PC-9 (cell line): ENCODE measurements at regions not wholly inside any gene's neighbourhood (a gene's known extent, or its start where the extent isn't known, plus 50 kb on each side); places are given as distances from the start of the nearest gene placed in this dataset.

Source experiments
- BruUV-seq: library from RNA; stranded (reverse); fragments of 400-500 nt; replicated peaks from 2 replicates; lab custom pipeline; 2021; lab: Mats Ljungman, UMichigan
- CTCF ChIA-PET: fragments of 300-600 bp; sonication (Branson Sonifier 250); formaldehyde crosslinking; loops from one replicate; lab custom pipeline; 2022; ENCODE audit warnings: antibody characterized with exemption; lab: Charles Lee
- POLR2A ChIA-PET: fragments of 300-600 bp; sonication (Branson Sonifier 250); formaldehyde crosslinking; loops from one replicate; lab custom pipeline; 2022; ENCODE audit warnings: antibody characterized with exemption; ENCODE audit not compliant: unreplicated experiment; lab: Charles Lee
- DNase-seq, 2 experiments: peaks; one replicate each; pipeline versions ENCODE4 v3.0.0 to v3.0.0-alpha.2; 2015 to 2022; ENCODE audit warnings: mixed read lengths in 1 of 2
- H2AFZ ChIP-seq: fragments of 200-600 bp; sonication (generic); 2 replicates; pipeline ENCODE4 v1.8.1; 2017; ENCODE audit warnings: antibody characterized with exemption
- H3F3A ChIP-seq: fragments of 200-600 bp; sonication (generic); 2 replicates; pipeline ENCODE4 v1.8.1; 2017; ENCODE audit warnings: antibody characterized with exemption, mild to moderate bottlenecking, low read depth; ENCODE audit not compliant: insufficient read depth
- H3K27ac ChIP-seq: fragments of 200-600 bp; sonication (generic); 2 replicates; pipeline ENCODE4 v1.6.1; 2016; ENCODE audit warnings: mixed run types
- H3K27me3 ChIP-seq: fragments of 200-600 bp; sonication (generic); 2 replicates; pipeline ENCODE4 v1.6.1; 2016; ENCODE audit warnings: low read depth, mixed run types; ENCODE audit not compliant: insufficient read depth
- H3K36me3 ChIP-seq: fragments of 200-600 bp; sonication (generic); 2 replicates; pipeline ENCODE4 v1.6.1; 2016; ENCODE audit warnings: low read depth, mixed run types
- H3K4me1 ChIP-seq: fragments of 200-600 bp; sonication (generic); replicated peaks from 2 replicates; pipeline ENCODE4 v1.6.1; 2016; ENCODE audit warnings: mixed run types; ENCODE audit not compliant: insufficient read depth
- H3K4me2 ChIP-seq: fragments of 200-600 bp; sonication (generic); 2 replicates; pipeline ENCODE4 v1.6.1; 2017; ENCODE audit warnings: mixed run types
- H3K4me3 ChIP-seq: fragments of 200-600 bp; sonication (generic); 2 replicates; pipeline ENCODE4 v1.6.1; 2016; ENCODE audit warnings: mixed run types
- H3K79me2 ChIP-seq: fragments of 200-600 bp; sonication (generic); 2 replicates; pipeline ENCODE4 v1.6.1; 2017; ENCODE audit warnings: low read depth, mixed run types
- H3K9me2 ChIP-seq: fragments of 200-600 bp; sonication (generic); 2 replicates; pipeline ENCODE4 v1.8.1; 2017; ENCODE audit warnings: mild to moderate bottlenecking; ENCODE audit not compliant: insufficient read depth
- H3K9me3 ChIP-seq: fragments of 200-600 bp; sonication (generic); 2 replicates; pipeline ENCODE4 v1.8.1; 2016; ENCODE audit warnings: low read depth; ENCODE audit not compliant: insufficient read depth
- H4K20me1 ChIP-seq: fragments of 200-600 bp; sonication (generic); 2 replicates; pipeline ENCODE4 v1.8.1; 2017; ENCODE audit not compliant: insufficient read depth
- CTCF ChIP-seq: fragments of 200-600 bp; sonication (generic); conservative IDR thresholded peaks from 2 replicates; pipeline ENCODE4 v1.6.1; 2017; ENCODE audit warnings: mixed run types, antibody characterized with exemption, mild to moderate bottlenecking, moderate library complexity
- EZH2 ChIP-seq: fragments of 200-600 bp; sonication (generic); IDR thresholded peaks from 2 replicates; pipeline ENCODE4 v1.8.0; 2017; ENCODE audit warnings: antibody characterized with exemption, low read depth
- intact Hi-C: fragments of 100-400 bp; cut with micrococcal nuclease; formaldehyde crosslinking; loops from one replicate; pipeline ENCODE4 v1.10.0; 2022; ENCODE audit not compliant: unreplicated experiment

DNA sequence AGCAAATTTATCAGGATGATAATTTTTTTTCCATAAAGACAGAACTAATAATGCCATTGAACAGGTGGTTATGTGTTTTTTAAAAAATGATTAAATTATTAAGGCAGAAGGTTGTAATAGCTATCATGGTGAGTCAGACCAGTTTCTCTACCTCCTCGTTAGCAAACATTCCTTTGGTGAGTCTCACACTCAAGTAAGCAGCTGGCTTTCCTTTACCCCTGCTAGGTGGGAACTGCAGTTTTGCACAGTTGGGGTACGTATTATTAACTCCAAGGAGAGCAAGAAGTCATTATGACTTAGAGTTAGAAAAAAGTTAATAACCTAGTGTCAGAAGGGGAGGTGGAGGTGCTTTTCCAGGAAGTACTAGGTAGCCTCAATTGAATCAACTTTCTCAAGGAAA lies 165.3 kb downstream of the SNAPC1 start:
- H2AFZ ChIP-seq = peak overlapping the region; percentile 76
- H3K4me1 ChIP-seq = peaks cover 47% of the 10 kb centered on the region
- CTCF ChIA-PET = interaction anchor here (0.7 kb wide), 1 partner anchor 70 kb away, joined by 4 read pairs; no protein-coding TSS in a partner anchor
- peak overlapping the region; percentile 94 for H3K27ac ChIP-seq
- H3F3A ChIP-seq = peaks cover 24% of the 10 kb centered on the region
- H3K79me2 ChIP-seq = peaks cover 24% of the 10 kb centered on the region
- peak overlapping the region; percentile 80 for H3K4me2 ChIP-seq
- TF ChIP-seq EZH2 = no peak
- no peak for TF ChIP-seq CTCF
- no TSS peak for BruUV-seq
- DNase-seq = peak; percentile 55 to 98
- H3K4me3 ChIP-seq = peak overlapping the region; percentile 47
- POLR2A ChIA-PET = interaction anchor here (0.7 kb wide), 2 partner anchors 232 to 258 kb away, joined by 4 read pairs; partner anchors contain the start of gene HIF1A
- no peaks in the 10 kb centered on the region for H3K27me3 ChIP-seq
- no peaks in the 10 kb centered on the region for H3K36me3 ChIP-seq
- no peaks in the 10 kb centered on the region for H4K20me1 ChIP-seq
- peaks cover 6% of the 10 kb centered on the region; the same call in 1 of the 2 replicates for H3K9me3 ChIP-seq
- no peaks in the 10 kb centered on the region for H3K9me2 ChIP-seq
- intact Hi-C loops = loop anchor here (5.0 to 10.0 kb wide), 2 partner anchors 175 to 197 kb away; no protein-coding TSS in a partner anchor

DNA sequence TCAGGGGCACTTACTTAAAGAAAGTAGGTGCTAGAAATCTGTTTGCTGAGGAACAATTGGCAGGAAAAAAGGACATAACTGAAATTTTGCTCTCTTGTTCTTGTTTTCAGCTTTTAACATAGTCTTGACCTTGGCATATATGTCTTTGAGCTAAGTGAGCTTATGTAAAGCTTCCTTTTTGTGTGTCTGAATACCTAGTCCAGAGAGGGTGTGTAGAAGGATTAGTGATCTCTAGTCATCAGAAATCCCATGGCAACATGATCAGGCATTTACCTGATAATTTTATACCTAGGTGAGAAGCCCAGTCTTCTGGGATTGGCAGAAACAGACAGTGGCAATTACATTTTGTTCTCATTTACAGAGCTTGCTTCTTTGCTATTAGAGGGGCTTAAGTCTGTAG lies 166.1 kb downstream of the SNAPC1 start:
- Histone ChIP-seq H3K27ac (peak overlapping the region; percentile 94), H3K4me3 (peak overlapping the region; percentile 47)
- no TSS peak for BruUV-seq

DNA sequence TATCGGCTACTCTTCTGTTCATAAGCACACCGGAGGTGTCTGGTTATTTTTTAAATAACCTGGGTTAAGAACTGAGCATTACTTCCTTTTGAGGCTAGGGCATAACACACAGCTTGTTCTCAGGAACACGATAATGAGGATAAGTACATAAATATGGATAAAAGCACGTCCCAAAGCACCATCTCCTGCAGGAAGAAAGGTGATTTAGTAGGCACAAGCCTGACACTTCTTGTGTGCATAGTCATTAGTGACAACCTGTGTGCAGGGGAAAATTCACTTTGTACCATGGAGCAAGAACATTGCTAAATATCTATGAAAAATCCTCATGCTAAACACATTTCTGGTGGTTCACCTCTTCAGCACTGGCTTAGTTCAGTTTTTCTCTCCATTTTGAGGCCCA lies 166.5 kb downstream of the SNAPC1 start:
- Histone ChIP-seq H2AFZ (peak overlapping the region; percentile 76), H3K4me1 (peaks cover 47% of the 10 kb centered on the region), H3K27ac (peak overlapping the region; percentile 94), H3K4me2 (peak overlapping the region; percentile 80), H3K27me3 (no peaks in the 10 kb centered on the region), H4K20me1 (no peaks in the 10 kb centered on the region), H3K79me2 (peaks cover 24% of the 10 kb centered on the region), H3K9me2 (no peaks in the 10 kb centered on the region), H3K4me3 (peak overlapping the region; percentile 47), H3K36me3 (no peaks in the 10 kb centered on the region), H3F3A (peaks cover 24% of the 10 kb centered on the region), H3K9me3 (peaks cover 6% of the 10 kb centered on the region; the same call in 1 of the 2 replicates)
- BruUV-seq = no TSS peak
- DNase-seq = no peak
- TF ChIP-seq CTCF (no peak), EZH2 (no peak)
- ChIA-PET POLR2A (interaction anchor here (0.6 to 1.1 kb wide), 2 partner anchors 95 to 166 kb away, joined by 3 read pairs; partner anchors contain the start of gene SNAPC1), CTCF (no interaction called here)
- intact Hi-C loops = loop anchor here (2.0 to 10.0 kb wide), 3 partner anchors 36 to 196 kb away; no protein-coding TSS in a partner anchor

More for the DNA sequence above, 166.1 kb downstream of the SNAPC1 start:
- ChIA-PET POLR2A (interaction anchor here (0.6 to 1.1 kb wide), 2 partner anchors 96 to 166 kb away, joined by 3 read pairs; partner anchors contain the start of gene SNAPC1), CTCF (interaction anchor here (0.7 kb wide), 1 partner anchor 71 kb away, joined by 4 read pairs; no protein-coding TSS in a partner anchor)
- H2AFZ ChIP-seq = peak overlapping the region; percentile 76
- peaks cover 47% of the 10 kb centered on the region for H3K4me1 ChIP-seq
- peak overlapping the region; percentile 80 for H3K4me2 ChIP-seq
- no peaks in the 10 kb centered on the region for H3K9me2 ChIP-seq
- DNase-seq = no peak
- H3K27me3 ChIP-seq = no peaks in the 10 kb centered on the region
- peaks cover 24% of the 10 kb centered on the region for H3K79me2 ChIP-seq
- intact Hi-C loops = loop anchor here (2.0 to 10.0 kb wide), 3 partner anchors 37 to 197 kb away; no protein-coding TSS in a partner anchor
- TF ChIP-seq EZH2 = no peak
- TF ChIP-seq CTCF = no peak
- peaks cover 6% of the 10 kb centered on the region; the same call in 1 of the 2 replicates for H3K9me3 ChIP-seq
- peaks cover 24% of the 10 kb centered on the region for H3F3A ChIP-seq
- no peaks in the 10 kb centered on the region for H3K36me3 ChIP-seq
- H4K20me1 ChIP-seq = no peaks in the 10 kb centered on the region
